Panc1 (cell line): ENCODE measurements at regions not wholly inside any gene's neighbourhood (a gene's known extent, or its start where the extent isn't known, plus 50 kb on each side); places are given as distances from the start of the nearest gene placed in this dataset.

ENCODE experiments used
- ATAC-seq: fragments of 200-7000 bp; cut with Tn5 transposase; 2 replicates; pipeline ENCODE4 v1.9.1; 2020; ENCODE audit warnings: mild to moderate bottlenecking, moderate library complexity
- BruUV-seq: library from RNA; stranded (reverse); fragments of 400-500 nt; replicated peaks from 2 replicates; lab custom pipeline; 2021; lab: Mats Ljungman, UMichigan
- CTCF ChIA-PET: fragments of 300-600 bp; sonication (Branson Sonifier 250); formaldehyde crosslinking; loops from one replicate; lab custom pipeline; 2022; ENCODE audit warnings: antibody characterized with exemption; lab: Charles Lee
- POLR2A ChIA-PET: fragments of 300-600 bp; sonication (Branson Sonifier 250); formaldehyde crosslinking; loops from one replicate; lab custom pipeline; 2022; ENCODE audit warnings: antibody characterized with exemption; lab: Charles Lee
- DNase-seq: peaks from one replicate; pipeline ENCODE4 v3.0.0-alpha.2; 2010; ENCODE audit warnings: low read depth, low spot score
- H3K27ac ChIP-seq: 2 replicates; pipeline ENCODE4 v1.5.1; 2011; ENCODE audit warnings: mild to moderate bottlenecking, low read length, inconsistent platforms
- H3K27me3 ChIP-seq: fragments of 200-500 bp; sonication (Bioruptor generic); 2 replicates; pipeline ENCODE4 v1.6.0; 2014; ENCODE audit warnings: low read length, inconsistent platforms; ENCODE audit not compliant: control insufficient read depth, insufficient read depth
- H3K36me3 ChIP-seq: fragments of 200-500 bp; sonication (Bioruptor generic); 2 replicates; pipeline ENCODE4 v1.5.1; 2014; ENCODE audit warnings: inconsistent platforms, mild to moderate bottlenecking, low read length, moderate library complexity; ENCODE audit not compliant: control insufficient read depth, insufficient read depth
- H3K4me1 ChIP-seq: 2 replicates; pipeline ENCODE4 v1.5.1; 2011; ENCODE audit warnings: inconsistent platforms, mild to moderate bottlenecking, low read length, moderate library complexity; ENCODE audit not compliant: control insufficient read depth, insufficient read depth
- H3K4me3 ChIP-seq, 2 experiments: 2 replicates each; pipeline ENCODE4 v1.5.1; 2011 to 2012; ENCODE audit warnings: low read depth in 2 of 2, low read length in 2 of 2, mild to moderate bottlenecking in 2 of 2, inconsistent platforms in 1 of 2, moderate library complexity in 1 of 2
- H3K9me3 ChIP-seq: fragments of 200-500 bp; sonication (Bioruptor generic); 2 replicates; pipeline ENCODE4 v1.5.1; 2014; ENCODE audit warnings: low read depth, mild to moderate bottlenecking, inconsistent platforms, low read length, moderate library complexity; ENCODE audit not compliant: control insufficient read depth, insufficient read depth
- CTCF ChIP-seq: fragments of 450-650 bp; IDR thresholded peaks from 2 replicates; pipeline ENCODE4 v1.5.1; 2017; ENCODE audit warnings: mild to moderate bottlenecking
- POLR2AphosphoS5 ChIP-seq: IDR thresholded peaks from 2 replicates; pipeline ENCODE4 v1.6.1; 2012; ENCODE audit warnings: mild to moderate bottlenecking, low read depth, low read length, moderate library complexity
- REST ChIP-seq, 2 experiments: IDR thresholded peaks; 2 replicates each; pipeline ENCODE4 v1.6.1; 2011 to 2012; ENCODE audit warnings: low read depth in 2 of 2, control low read depth in 1 of 2, low read length in 1 of 2, mild to moderate bottlenecking in 1 of 2, moderate library complexity in 1 of 2; ENCODE audit not compliant: insufficient read depth in 1 of 2
- SIN3A ChIP-seq: IDR thresholded peaks from 2 replicates; pipeline ENCODE4 v1.6.1; 2012; ENCODE audit warnings: low read depth, mild to moderate bottlenecking, low read length, moderate library complexity, borderline replicate concordance; ENCODE audit not compliant: insufficient read depth
- TCF7L2 ChIP-seq: IDR thresholded peaks from 2 replicates; pipeline ENCODE4 v1.6.1; 2011; ENCODE audit warnings: mild to moderate bottlenecking, low read depth, low read length, inconsistent platforms
- in situ Hi-C: cut with HindIII; loops from 2 replicates; pipeline ENCODE4 v1.10.0; 2016; ENCODE audit warnings: low sequenced_read_pairs, low pct_unique_long_range_greater_than_20kb
- intact Hi-C: fragments of 100-400 bp; cut with micrococcal nuclease; formaldehyde crosslinking; loops from one replicate; pipeline ENCODE4 v1.10.0; 2022; ENCODE audit not compliant: unreplicated experiment

GRCh38 chr10:131657318-131657984 is 243.4 kb upstream of the PPP2R2D start:
- Histone ChIP-seq H3K27ac (no peak overlapping the region), H3K4me3 (no peak overlapping the region), H3K27me3 (no peaks in the 10 kb centered on the region), H3K9me3 (no peaks in the 10 kb centered on the region), H3K36me3 (no peaks in the 10 kb centered on the region), H3K4me1 (peaks cover 3% of the 10 kb centered on the region; the same call in 1 of the 2 replicates)
- in situ Hi-C loops, result no loop called here
- intact Hi-C loops, result loop anchor here (5.0 kb wide), 1 partner anchor 115 kb away; no protein-coding TSS in a partner anchor
- DNase-seq (no peak), ATAC-seq (no peak)
- BruUV-seq, result no TSS peak
- POLR2A ChIA-PET, result no interaction called here
- no peak for TF ChIP-seq TCF7L2
- no peak for TF ChIP-seq SIN3A
- TF ChIP-seq POLR2AphosphoS5, result no peak
- TF ChIP-seq REST (IDR thresholded peaks at IDR 0.05; ENCODE audit: insufficient read depth in 1 of 2, low read depth in 2 of 2, low read length in 1 of 2), result no peak
- TF ChIP-seq CTCF, result no peak
- CTCF ChIA-PET, result no interaction called here

- Histone ChIP-seq H3K36me3 (no peaks in the 10 kb centered on the region), H3K27me3 (no peaks in the 10 kb centered on the region; the same call in 1 of the 2 replicates), H3K27ac (no peak overlapping the region), H3K4me1 (peaks cover 3% of the 10 kb centered on the region; the same call in 1 of the 2 replicates), H3K4me3 (no peak overlapping the region), H3K9me3 (no peaks in the 10 kb centered on the region)
- DNase-seq, result no peak
- CTCF ChIA-PET, result no interaction called here
- TF ChIP-seq POLR2AphosphoS5 (no peak), REST (IDR thresholded peaks at IDR 0.05; ENCODE audit: insufficient read depth in 1 of 2, low read depth in 2 of 2, low read length in 1 of 2) (no peak), SIN3A (no peak), CTCF (no peak), TCF7L2 (no peak)
- BruUV-seq, result no TSS peak
- intact Hi-C loops (loop anchor here (5.0 kb wide), 1 partner anchor 114 kb away; no protein-coding TSS in a partner anchor), in situ Hi-C loops (no loop called here)
- no peak for ATAC-seq
- POLR2A ChIA-PET, result interaction anchor here (0.7 kb wide), 1 partner anchor 162 kb away, joined by 19 read pairs; no protein-coding TSS in a partner anchor
These were observed 242.8 kb upstream of the PPP2R2D start for GRCh38 chr10:131657985-131658330.
